ENCODE measurements at regions not wholly inside any gene's neighbourhood (a gene's known extent, or its start where the extent isn't known, plus 50 kb on each side); places are given as distances from the start of the nearest gene placed in this dataset.
"Not testable (repeated sequence)": the region's sequence is repeated elsewhere in the genome, so short reads cannot be mapped to it uniquely, and the experiment has no call there.

DNA sequence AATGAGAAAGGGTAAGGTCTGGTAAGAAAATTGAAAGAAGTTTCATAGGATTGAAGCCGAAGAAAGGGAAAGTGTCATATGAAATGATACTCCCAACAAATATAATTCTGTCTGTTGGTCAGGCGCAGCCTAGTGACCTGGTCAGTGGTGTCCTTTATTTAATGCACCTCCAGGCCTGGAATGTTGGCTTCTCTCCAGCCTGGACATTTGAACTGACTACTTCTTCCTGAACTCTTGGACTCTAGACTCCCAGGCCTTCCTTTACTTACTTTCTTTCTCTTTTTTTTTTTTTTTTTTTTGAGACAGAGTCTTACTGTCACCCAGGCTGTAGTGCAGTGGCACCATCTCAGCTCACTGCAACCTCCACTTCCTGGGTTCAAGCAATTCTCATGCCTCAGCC lies 1381.5 kb upstream of the WWC1 start:
- no peaks in the 10 kb centered on the region for H3K9me3 Mint-ChIP-seq (ENCODE audit: unreplicated experiment)
- TF ChIP-seq, protein P1, sequence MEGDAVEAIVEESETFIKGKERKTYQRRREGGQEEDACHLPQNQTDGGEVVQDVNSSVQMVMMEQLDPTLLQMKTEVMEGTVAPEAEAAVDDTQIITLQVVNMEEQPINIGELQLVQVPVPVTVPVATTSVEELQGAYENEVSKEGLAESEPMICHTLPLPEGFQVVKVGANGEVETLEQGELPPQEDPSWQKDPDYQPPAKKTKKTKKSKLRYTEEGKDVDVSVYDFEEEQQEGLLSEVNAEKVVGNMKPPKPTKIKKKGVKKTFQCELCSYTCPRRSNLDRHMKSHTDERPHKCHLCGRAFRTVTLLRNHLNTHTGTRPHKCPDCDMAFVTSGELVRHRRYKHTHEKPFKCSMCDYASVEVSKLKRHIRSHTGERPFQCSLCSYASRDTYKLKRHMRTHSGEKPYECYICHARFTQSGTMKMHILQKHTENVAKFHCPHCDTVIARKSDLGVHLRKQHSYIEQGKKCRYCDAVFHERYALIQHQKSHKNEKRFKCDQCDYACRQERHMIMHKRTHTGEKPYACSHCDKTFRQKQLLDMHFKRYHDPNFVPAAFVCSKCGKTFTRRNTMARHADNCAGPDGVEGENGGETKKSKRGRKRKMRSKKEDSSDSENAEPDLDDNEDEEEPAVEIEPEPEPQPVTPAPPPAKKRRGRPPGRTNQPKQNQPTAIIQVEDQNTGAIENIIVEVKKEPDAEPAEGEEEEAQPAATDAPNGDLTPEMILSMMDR (IDR thresholded peaks at IDR 0.05; ENCODE audit: unreplicated experiment), result no peak
- no TSS peak for BruUV-seq (replicated peaks)
- peaks cover 36% of the 10 kb centered on the region for H3K4me1 Mint-ChIP-seq (ENCODE audit: insufficient read depth, unreplicated experiment)
- H3K27me3 Mint-ChIP-seq (ENCODE audit: insufficient read depth, unreplicated experiment), result no peaks in the 10 kb centered on the region
- no peak for DNase-seq (ENCODE audit: unreplicated experiment)
- ChIA-PET POLR2A (interaction anchor here (1.7 kb wide), 1 partner anchor 22 kb away, joined by 5 read pairs; no protein-coding TSS in a partner anchor), CTCF (no interaction called here)
- intact Hi-C loops (cut with micrococcal nuclease), result loop anchor here (5.0 kb wide), 1 partner anchor 137 kb away; no protein-coding TSS in a partner anchor
- no peak overlapping the region for H3K4me3 Mint-ChIP-seq (ENCODE audit: unreplicated experiment)
- H3K27ac Mint-ChIP-seq (ENCODE audit: low read depth, unreplicated experiment), result no peak overlapping the region
- H3K36me3 Mint-ChIP-seq (ENCODE audit: insufficient read depth, unreplicated experiment), result no peaks in the 10 kb centered on the region

DNA sequence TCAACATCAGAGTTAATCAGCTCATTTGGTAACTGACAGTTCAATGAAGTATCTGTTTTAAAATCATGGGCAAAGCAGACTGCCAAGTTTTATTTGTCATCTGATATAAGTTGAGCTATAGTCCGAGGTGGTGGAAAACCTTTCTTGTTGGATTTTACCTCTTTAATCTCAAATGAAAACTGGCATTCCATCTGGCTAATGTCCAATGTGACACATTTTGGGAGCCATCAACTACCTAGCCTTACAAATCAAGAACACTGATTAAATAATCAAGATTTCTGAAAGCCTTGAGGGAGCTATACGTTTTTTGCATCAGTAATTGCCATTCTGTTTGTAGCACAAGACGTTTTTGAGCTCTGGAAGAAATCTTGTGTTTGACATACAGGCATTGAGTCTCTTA lies 1380.5 kb upstream of the WWC1 start:
- intact Hi-C loops (cut with micrococcal nuclease), result no loop called here
- BruUV-seq (replicated peaks), result no TSS peak
- Mint-ChIP-seq H3K4me1 (ENCODE audit: insufficient read depth, unreplicated experiment) (peaks cover 36% of the 10 kb centered on the region), H3K9me3 (ENCODE audit: unreplicated experiment) (no peaks in the 10 kb centered on the region), H3K27me3 (ENCODE audit: insufficient read depth, unreplicated experiment) (no peaks in the 10 kb centered on the region), H3K4me3 (ENCODE audit: unreplicated experiment) (no peak overlapping the region), H3K27ac (ENCODE audit: low read depth, unreplicated experiment) (no peak overlapping the region), H3K36me3 (ENCODE audit: insufficient read depth, unreplicated experiment) (no peaks in the 10 kb centered on the region)
- ChIA-PET POLR2A (interaction anchor here (1.7 kb wide), 1 partner anchor 23 kb away, joined by 5 read pairs; no protein-coding TSS in a partner anchor), CTCF (interaction anchor here (0.6 to 1.5 kb wide), 3 partner anchors 52 to 1281 kb away, joined by 3 read pairs; no protein-coding TSS in a partner anchor)
- TF ChIP-seq, protein P1 (IDR thresholded peaks at IDR 0.05; ENCODE audit: unreplicated experiment), result no peak
- DNase-seq (ENCODE audit: unreplicated experiment), result no peak

GRCh38 chr5:166916021-166916420 lies 1375.4 kb upstream of the WWC1 start:
- BruUV-seq (replicated peaks), result no TSS peak
- ChIA-PET CTCF (interaction anchor here (0.8 kb wide), 1 partner anchor 27 kb away, joined by 4 read pairs; no protein-coding TSS in a partner anchor), POLR2A (interaction anchor here (0.6 kb wide), 1 partner anchor 243 kb away, joined by 3 read pairs; no protein-coding TSS in a partner anchor)
- Mint-ChIP-seq H3K9me3 (ENCODE audit: unreplicated experiment) (no peaks in the 10 kb centered on the region), H3K27ac (ENCODE audit: low read depth, unreplicated experiment) (no peak overlapping the region), H3K36me3 (ENCODE audit: insufficient read depth, unreplicated experiment) (no peaks in the 10 kb centered on the region), H3K4me3 (ENCODE audit: unreplicated experiment) (no peak overlapping the region), H3K27me3 (ENCODE audit: insufficient read depth, unreplicated experiment) (no peaks in the 10 kb centered on the region), H3K4me1 (ENCODE audit: insufficient read depth, unreplicated experiment) (peaks cover 5% of the 10 kb centered on the region)
- no peak for DNase-seq (ENCODE audit: unreplicated experiment)
- TF ChIP-seq, protein P1 (IDR thresholded peaks at IDR 0.05; ENCODE audit: unreplicated experiment), result no peak
- intact Hi-C loops (cut with micrococcal nuclease), result no loop called here

- BruUV-seq (replicated peaks), result no TSS peak
- H3K27me3 Mint-ChIP-seq (ENCODE audit: insufficient read depth, unreplicated experiment), result no peaks in the 10 kb centered on the region
- H3K27ac Mint-ChIP-seq (ENCODE audit: low read depth, unreplicated experiment), result no peak overlapping the region
- H3K9me3 Mint-ChIP-seq (ENCODE audit: unreplicated experiment), result peaks cover 7% of the 10 kb centered on the region
- no peaks in the 10 kb centered on the region for H3K4me1 Mint-ChIP-seq (ENCODE audit: insufficient read depth, unreplicated experiment)
- intact Hi-C loops (cut with micrococcal nuclease), result no loop called here
- POLR2A ChIA-PET, result no interaction called here
- H3K36me3 Mint-ChIP-seq (ENCODE audit: insufficient read depth, unreplicated experiment), result no peaks in the 10 kb centered on the region
- TF ChIP-seq, protein P1 (IDR thresholded peaks at IDR 0.05; ENCODE audit: unreplicated experiment), result no peak
- DNase-seq (ENCODE audit: unreplicated experiment), result no peak
- H3K4me3 Mint-ChIP-seq (ENCODE audit: unreplicated experiment), result no peak overlapping the region
- CTCF ChIA-PET, result interaction anchor here (0.6 to 1.4 kb wide), 2 partner anchors 15 to 840 kb away, joined by 3 read pairs; no protein-coding TSS in a partner anchor
These were observed 1365.3 kb upstream of the WWC1 start for GRCh38 chr5:166926138-166926537.

DNA sequence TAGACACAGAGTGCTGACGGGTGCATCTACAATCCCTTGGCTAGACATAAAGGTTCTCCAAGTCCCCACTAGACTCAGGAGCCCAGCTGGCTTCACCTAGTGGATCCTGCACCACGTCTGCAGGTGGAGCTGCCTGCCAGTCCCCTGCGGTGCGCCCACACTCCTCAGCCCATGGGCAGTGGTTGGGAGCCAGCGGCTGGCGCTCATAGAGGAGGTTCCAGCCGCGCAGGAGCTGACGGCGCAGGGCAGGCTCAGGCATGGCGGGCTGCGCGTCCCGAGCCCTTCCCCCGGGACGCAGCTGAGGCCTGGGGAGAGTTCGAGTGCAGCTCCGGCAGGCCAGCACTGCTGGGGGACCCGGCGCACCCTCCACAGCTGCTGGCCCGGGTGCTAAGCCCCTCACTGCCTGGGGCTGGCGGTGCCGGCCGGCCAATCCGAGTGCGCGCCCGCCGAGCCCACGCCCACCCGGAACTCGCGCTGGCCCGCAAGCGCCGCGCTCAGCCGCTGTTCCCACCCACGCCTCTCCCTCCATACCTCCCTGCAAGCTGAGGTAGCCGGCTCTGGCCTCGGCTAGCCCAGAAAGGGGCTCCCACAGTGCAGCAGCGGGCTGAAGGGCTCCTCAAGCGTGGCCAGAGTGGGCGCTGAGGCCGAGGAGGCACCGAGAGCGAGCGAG lies 1364.5 kb upstream of the WWC1 start:
- H3K4me1 Mint-ChIP-seq (ENCODE audit: insufficient read depth, unreplicated experiment); H3K9me3 Mint-ChIP-seq (ENCODE audit: unreplicated experiment); H3K27ac Mint-ChIP-seq (ENCODE audit: low read depth, unreplicated experiment); H3K4me3 Mint-ChIP-seq (ENCODE audit: unreplicated experiment); H3K36me3 Mint-ChIP-seq (ENCODE audit: insufficient read depth, unreplicated experiment); H3K27me3 Mint-ChIP-seq (ENCODE audit: insufficient read depth, unreplicated experiment); DNase-seq (ENCODE audit: unreplicated experiment); intact Hi-C loops (cut with micrococcal nuclease); POLR2A ChIA-PET; BruUV-seq (replicated peaks): not testable (repeated sequence)
- CTCF ChIA-PET, result interaction anchor here (0.6 kb wide), 1 partner anchor 841 kb away, joined by 3 read pairs; no protein-coding TSS in a partner anchor

Measured in MCF 10A (cell line).